HG02763 (cell line): ENCODE measurements at regions not wholly inside any gene's neighbourhood (a gene's known extent, or its start where the extent isn't known, plus 50 kb on each side); places are given as distances from the start of the nearest gene placed in this dataset.

ENCODE experiments used
- ATAC-seq: cut with Tn5 transposase; IDR thresholded peaks from one replicate; pipeline ENCODE4 v1.9.1; 2021; ENCODE audit warnings: mild to moderate bottlenecking, moderate library complexity; ENCODE audit not compliant: unreplicated experiment

DNA sequence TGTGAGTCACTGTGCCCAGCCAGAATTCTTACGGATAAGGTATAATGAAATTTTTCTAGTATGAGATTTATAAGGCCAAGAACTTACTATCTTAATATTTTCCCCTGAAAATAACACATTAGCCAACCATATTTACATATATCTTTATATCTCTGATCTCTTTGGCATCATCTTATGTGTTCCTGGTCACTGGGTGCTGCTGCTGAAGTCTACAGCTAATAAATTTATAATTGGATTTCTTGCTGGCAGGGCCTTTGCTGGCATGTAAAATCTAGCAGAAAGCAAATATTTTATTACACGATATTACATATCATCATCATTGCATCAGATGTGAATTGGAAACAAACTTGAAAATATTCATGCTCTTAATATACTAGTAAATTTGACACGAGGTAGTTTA, 590.7 kb downstream of the ANXA1 start:
- no peak for ATAC-seq

DNA sequence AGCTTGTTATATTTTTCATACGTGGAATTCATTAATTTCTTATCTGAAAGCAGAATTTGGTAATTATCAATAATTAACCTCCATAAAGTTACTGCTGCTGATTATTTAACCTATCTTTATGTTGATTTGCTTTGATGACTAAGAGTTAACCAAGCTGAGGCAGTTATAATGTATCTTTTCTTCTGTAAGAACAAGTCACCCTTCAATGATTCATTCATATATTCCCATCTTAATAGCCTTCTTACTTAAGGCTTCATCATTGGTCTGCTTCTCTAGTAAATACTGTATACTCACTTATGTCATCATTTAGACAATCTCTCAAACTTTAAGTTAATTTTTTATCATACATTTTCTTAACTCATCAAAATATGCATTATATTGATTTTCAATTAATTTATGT, 592.2 kb downstream of the ANXA1 start:
- ATAC-seq: no peak

DNA sequence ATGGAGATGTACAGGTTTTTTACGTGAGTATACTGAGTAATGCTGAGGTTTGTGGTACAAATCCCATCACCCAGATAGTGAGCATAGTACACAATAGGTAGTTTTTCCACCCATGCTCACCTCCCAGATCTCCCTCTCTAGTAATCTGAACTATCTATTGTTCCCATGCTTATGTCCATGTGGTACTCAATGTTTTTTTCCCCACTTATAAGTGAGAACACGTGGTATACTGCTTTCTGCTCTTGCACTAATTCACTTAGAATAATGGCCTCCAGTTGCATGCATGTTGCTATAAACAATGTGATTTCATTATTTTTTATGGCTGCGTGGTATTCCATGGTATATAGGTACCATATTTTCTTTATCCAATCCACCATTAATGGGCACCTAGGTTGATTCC, 593.9 kb downstream of the ANXA1 start:
- ATAC-seq: no peak

DNA sequence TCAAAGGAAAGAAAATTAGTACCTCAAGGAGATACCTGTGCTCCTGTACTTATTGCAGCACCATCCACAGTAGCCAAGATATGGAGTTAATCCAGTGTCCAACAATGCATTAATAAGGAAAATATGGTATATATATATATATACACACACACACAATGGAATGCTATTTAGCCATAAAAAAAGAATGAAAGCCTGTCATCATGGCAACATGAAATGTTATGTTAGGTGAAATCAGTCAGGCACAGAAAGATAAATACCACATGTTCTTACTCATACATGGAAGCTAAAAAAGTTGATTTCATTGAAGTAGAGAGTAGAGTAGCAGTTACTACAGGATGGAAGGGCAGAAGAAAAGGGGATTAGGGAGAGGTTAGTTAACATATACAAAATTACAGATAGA, 601.5 kb downstream of the ANXA1 start:
- no peak for ATAC-seq

DNA sequence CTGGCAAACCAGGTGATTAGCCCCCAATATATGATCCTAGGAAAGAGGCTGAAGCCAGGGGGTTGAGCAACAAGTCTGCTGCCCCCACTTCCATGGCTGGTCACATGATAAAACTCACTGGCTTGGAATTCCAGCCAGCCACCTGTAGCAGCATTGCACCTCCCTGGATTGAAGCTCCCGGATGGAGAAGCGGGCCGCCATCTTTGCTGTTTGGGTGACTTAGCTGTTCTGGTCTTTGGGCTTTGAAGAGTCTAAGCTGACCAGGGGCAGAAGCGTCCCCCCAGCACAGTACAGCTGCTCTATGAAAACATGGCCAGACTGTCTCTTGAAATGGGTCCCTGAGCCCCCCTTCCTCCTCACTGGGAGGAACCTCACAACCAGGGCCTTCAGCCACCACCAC, 610.2 kb downstream of the ANXA1 start:
- ATAC-seq: no peak

DNA sequence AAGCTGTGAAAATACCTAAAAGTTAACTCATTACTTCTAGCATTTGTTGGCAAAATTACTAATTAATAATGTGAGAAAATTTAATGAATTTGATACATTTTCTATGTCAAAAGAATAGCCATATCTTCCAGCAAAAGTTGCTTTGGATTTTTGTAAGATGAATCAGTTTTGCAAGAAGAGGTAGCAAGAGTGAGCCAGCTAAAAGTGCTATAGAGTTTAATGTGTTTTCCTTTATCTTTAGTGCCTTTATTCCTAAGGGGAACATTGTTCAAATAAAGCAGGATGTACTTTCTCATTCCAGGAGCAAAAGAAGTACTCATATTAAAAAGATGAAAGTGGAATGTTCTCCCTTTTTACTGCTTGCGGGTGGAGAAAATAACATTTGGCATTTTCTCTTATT, 622.2 kb downstream of the ANXA1 start:
- no peak for ATAC-seq

DNA sequence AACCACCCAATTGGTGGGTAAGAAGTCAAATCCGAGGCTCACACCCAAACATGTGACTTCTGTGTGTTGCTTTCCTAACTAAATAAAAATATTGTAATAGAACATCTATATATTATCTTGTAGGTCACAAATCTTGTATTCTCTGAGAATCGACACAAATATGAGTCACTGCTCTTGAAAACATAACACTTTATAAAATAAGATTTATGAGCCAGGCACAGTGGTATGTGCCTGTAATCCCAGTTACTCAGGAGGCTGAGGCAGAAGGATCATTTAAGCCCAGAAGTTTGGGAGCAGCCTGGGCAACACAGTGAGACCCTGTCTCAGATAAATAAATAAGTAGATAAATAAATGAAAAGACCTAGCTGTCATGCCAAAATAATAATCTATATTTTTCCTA, 624.1 kb downstream of the ANXA1 start:
- ATAC-seq: no peak

DNA sequence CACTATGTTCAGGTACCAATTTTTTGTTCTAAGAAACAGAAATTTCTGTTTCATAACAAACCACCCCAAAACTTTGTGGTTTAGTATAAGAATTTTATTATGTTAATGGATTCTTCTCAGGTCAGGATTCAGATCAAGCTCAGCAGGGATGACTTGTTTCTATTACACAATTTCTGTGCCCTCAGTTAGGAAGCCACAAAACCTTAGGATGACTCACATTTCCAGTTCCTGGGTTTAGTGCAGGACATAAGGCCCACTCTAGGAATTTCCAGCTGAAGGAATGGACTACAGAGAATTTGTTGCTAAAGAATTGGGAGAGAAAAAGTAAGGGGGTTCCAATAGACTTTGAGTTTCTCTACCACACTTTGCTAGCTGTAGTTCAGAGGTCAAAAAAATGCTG, 629.3 kb downstream of the ANXA1 start:
- no peak for ATAC-seq

DNA sequence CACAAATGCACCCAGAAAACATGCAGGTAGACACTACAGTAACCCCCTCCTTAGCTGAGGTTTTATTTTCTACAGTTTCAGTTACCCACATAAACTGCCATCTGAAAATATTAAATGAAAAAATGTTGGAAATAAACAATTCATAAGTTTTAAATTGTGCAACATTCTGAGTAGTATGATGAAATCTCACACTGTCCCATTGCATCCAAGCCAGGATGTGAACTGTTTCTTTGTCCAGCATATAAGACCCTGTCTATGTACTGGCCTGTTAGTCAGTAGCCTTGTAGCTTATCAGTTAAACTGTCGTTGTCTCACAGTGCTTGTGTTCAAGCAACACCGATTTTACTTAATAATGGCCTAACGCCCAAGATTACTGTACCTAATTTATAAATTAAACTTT, 630.5 kb downstream of the ANXA1 start:
- ATAC-seq: no peak

DNA sequence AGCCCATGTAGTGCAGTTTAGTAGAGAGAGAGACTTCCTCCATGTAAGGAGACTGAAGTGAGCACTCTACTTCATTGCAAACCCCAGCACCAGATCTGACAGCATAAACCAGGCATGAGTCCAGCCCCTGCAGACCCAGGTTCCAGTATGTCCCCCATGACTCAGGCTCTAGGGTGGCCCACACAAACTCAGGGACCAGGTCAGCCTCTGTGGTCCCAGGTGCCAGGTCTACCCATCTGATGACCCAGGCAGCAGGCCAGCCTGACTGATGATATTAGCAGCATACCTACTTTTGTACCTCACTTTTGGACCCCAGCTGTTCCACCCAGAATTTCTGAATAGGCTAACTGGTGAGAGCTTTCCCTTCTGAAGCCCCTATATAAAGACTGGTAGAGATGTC, 647.8 kb downstream of the ANXA1 start:
- no peak for ATAC-seq

DNA sequence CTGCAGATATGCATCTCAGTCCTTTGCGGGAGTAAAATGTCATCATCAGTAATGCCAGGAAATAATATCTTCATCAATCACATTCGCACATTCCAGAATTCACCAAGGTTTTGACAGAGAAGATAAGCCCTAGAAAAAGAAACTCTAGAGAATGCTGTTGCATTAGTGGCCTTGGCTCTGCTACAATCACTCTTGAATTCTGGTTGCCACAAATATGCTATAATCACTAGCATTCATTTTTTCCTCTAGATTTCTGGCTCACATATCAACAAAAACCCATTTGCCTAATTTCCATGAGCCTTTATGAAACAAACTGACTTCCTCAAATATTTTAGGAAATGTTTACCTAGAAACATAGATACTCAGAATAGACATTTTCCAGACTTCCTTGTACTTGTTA, 653.4 kb downstream of the ANXA1 start:
- ATAC-seq: no peak

DNA sequence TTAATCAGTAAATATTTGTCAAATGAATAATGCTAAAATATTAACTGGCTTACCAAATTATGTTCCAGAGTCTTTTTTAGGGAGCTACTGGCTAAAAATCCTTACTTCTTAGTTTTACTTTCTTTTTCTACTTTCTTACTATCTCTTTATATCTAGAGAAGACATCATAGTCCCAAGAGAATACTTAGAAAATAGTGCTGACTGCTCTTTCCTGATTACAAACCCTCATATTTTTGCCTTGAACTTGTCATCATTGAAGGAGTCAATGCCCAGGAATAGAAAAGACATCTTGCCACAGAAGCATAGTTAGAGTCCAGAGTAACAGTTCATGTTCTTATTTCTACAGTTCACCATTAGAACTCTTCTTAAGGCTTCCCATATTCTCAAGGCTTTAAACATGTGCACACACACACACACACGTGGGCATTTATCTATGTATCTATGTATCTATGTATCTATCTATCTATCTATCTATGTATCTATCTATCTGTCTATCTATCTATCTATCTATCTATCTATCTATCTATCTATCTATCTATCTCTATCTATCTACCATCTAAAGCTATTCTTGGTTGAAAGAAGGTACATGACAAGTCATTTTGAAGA, 654.3 kb downstream of the ANXA1 start:
- no peak for ATAC-seq

DNA sequence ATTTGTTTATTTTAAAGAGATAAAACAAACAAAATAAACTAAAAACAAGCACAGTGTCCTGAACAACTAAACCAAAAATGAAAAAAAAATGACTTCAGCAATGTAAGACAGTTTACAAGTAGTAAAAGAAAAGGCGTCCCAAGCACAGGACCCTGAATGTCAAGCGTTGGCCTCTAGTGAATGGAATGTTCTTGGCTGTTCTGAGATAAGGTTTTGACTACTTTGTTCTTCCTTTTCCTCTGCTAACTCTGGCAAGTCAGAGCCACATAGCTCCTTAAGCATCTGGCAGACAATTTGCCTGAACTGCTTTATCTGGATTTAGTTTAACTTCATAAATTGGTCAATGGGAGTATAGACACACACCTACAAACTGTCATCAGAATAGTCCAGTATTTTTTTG, 655.2 kb downstream of the ANXA1 start:
- ATAC-seq: no peak

DNA sequence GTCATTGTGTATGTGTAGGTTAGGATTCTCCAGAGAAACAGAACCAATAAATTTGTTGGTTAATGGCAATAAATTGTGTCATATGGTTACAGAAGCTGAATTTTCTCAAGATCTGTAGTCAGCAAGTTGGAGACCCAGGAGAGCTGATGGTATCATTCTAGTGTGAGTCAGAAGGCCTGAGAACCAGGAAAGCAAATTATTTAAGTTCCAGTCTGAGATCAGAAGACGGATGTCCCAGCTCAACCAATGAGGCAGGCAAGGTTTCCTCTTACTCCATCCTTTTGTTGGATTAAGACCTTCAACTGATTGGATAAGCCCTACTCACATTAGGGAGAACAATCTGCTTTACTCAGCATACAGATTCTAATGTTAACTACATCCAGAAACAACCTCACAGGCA, 656.3 kb downstream of the ANXA1 start:
- ATAC-seq: no peak

DNA sequence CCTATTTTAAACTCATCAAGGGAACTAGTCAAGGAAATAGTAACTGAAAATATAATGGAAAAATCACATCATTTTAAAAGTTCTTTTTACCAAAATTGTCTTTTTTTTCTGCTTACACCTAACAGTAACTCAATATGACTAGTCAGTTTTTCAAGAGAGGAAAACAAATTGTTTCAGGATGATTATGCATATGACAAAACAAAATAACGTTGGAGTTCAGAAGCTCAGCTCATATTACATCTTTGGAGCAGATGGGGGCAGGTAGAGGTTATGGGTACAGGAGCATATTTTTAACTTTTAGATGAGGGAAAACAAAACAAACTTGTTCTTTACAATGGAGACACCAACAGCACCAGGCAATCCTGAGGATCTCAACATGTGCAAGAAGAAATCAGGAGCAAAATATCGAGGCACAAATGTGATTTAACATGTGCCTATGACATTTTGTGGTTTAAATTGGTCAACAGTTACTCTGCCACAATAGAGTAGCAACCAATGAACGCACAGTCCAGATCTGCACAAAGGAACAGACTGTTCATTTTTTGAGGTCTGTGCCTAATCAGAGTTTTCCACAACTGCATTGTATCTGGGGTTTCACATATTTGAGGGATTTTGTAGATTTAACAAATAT, 659.0 kb downstream of the ANXA1 start:
- no peak for ATAC-seq

DNA sequence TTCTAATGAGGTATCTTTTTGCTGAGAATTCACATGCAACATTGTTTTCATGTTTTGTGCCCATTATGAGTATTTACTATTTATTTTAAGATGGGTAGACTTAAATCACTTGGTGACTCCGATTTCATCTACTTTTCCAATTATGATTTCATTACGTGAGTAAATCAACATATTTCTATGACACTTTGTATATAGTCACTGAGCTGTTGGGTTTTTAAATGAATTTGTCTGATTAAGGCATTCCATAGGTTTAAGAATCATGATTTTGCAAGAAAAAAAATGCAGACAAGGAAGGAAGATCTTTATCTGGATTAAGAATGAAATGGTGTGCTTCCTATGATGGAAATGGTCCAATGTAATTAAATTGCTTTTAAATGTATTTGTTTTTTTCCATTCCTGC, 661.9 kb downstream of the ANXA1 start:
- no peak for ATAC-seq

DNA sequence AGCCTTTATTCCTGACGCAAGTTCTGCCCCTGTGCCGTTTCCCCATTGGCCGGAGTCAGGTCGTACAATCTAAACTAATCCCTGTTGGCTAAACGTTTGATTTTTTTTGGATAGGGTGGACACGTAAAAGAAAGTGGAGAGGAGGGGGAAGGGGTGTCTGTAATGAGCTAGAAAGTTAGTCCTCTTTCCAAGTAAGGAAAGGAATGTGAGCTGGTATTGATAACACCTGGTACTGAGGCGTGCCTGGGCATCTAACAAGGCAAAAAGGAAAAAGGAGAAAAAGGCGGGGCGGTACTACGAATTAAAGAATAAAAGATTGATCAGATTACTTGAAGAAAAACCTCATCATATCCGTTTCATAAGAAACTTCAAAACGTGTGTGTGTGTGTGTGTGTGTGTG, 665.2 kb downstream of the ANXA1 start:
- ATAC-seq: no peak

DNA sequence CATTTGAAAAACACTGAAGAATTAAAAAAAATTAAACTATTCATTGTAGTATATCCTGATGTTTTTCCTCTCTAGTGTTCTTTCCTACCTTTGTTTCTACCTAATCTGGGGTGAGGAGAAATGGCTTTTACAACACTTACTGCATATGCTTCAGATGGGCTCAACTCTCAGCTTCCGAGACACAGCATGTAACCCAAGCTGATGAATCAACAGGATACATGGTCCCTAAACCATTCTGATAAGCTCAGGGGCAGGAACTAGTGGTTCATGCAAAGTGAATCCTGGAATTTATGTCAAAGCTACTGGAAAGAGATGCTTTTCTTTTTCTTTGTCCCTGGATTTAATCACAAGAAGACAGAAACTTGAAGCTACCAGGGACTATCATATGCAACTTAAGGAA, 672.5 kb upstream of the RORB start:
- no peak for ATAC-seq

DNA sequence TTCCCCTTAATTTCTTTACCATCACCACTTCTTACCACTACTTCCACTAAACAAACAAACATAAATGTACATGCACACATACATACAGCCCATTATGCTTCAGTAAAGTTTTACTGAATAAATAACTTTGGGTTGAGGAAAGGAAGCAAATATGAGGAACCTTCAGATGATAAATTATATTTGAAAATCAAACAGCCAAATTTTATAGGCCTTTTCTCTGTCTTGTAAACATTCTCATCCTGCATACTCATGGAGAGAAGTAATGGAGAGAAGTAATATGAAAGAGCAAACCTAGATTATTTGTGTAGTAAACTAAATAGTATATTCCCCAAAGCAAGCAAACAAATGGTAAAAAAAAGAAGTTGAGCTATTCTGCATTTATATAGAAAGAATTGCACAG, 658.3 kb upstream of the RORB start:
- ATAC-seq: no peak

DNA sequence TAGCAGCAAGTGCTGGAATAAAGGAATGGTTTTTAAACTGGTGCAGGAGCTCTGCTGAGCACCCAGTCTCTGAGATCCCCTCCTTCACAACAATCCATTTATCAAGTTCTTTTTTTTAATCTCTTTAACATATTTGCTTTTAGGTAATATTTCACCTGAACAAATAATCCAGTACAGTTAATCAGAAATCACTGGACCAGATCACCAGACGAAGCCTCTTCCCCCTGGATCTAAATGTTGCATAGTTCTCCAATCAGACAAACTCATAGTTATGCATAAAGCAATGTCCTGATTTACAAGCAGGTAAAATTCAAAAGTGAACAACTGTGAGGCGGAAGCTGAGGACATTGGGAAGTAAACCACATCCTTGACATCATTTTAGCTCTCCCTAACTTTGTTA, 657.7 kb upstream of the RORB start:
- no peak for ATAC-seq

DNA sequence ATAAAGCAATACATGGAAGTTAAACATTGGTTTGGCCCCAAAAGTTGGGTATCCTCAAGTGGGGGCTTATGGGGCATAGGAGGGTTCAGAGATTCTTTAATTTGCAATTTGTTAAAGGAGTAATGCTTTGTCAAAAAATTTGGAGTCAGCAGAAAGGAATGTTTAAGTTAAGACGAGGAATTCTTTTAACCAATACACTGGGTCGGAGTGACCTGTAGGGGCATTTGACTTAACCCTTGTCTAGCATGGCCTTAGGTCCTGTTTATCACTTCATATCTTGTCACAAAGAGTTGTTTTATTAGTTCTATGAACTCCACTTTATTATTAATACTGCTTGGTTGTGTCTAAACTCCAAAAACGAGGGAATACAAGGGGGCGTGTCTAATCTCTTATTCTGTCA, 656.1 kb upstream of the RORB start:
- no peak for ATAC-seq

DNA sequence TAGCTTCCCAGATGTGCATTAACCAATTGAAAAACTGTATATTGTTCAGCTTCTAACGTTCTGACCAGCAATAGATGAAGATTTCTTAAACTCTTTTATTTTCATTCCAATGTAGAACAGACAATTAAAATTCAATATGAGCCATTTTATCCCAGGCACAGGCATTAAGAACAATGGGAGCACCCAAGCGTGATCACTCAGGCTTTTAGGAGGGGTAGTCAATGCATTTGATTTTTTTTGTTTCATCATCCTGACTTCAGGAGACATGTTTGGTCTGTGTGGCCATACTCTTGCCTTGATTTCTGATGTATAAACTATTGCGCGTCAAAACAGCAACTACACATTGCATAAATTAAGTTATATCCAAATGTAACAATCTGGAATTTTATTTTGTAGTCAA, 653.0 kb upstream of the RORB start:
- no peak for ATAC-seq

DNA sequence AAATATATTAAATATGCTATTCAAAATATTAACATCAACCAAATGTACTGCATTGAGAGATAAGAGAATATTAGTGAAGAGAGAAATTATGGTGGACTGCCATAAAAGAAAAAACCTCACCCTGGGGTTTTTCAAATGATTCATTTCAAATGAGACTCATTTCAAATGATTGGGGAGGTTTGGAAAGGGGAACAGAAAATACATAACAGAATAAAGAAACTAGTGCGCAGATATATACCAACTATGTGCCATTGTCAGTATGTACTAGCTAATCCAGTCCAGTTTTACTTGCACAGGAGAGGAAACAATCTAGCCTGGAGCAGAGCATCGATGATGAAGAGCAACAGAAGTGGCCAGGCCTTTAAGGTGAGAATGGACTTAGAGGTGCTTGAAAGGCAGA, 651.6 kb upstream of the RORB start:
- ATAC-seq: no peak
